IPS-15b (cell line): ENCODE measurements at regions not wholly inside any gene's neighbourhood (a gene's known extent, or its start where the extent isn't known, plus 50 kb on each side); places are given as distances from the start of the nearest gene placed in this dataset.

Experiments
- H3K27me3 ChIP-seq: one replicate; pipeline ENCODE4 v1.6.1; 2013; ENCODE audit warnings: low read length; ENCODE audit not compliant: control insufficient read depth, insufficient read depth
- H3K36me3 ChIP-seq: one replicate; pipeline ENCODE4 v1.6.1; 2013; ENCODE audit warnings: low read length; ENCODE audit not compliant: control insufficient read depth, insufficient read depth
- H3K4me1 ChIP-seq: one replicate; pipeline ENCODE4 v1.6.1; 2013; ENCODE audit warnings: mild to moderate bottlenecking, low read length; ENCODE audit not compliant: control insufficient read depth, insufficient read depth
- H3K4me3 ChIP-seq: one replicate; pipeline ENCODE4 v1.5.1; 2013; ENCODE audit warnings: low read depth, low read length
- H3K9ac ChIP-seq: one replicate; pipeline ENCODE4 v1.6.1; 2013; ENCODE audit warnings: low read depth, mild to moderate bottlenecking, low read length
- H3K9me3 ChIP-seq: one replicate; pipeline ENCODE4 v1.6.1; 2013; ENCODE audit warnings: mild to moderate bottlenecking, low read length; ENCODE audit not compliant: control insufficient read depth, insufficient read depth

DNA sequence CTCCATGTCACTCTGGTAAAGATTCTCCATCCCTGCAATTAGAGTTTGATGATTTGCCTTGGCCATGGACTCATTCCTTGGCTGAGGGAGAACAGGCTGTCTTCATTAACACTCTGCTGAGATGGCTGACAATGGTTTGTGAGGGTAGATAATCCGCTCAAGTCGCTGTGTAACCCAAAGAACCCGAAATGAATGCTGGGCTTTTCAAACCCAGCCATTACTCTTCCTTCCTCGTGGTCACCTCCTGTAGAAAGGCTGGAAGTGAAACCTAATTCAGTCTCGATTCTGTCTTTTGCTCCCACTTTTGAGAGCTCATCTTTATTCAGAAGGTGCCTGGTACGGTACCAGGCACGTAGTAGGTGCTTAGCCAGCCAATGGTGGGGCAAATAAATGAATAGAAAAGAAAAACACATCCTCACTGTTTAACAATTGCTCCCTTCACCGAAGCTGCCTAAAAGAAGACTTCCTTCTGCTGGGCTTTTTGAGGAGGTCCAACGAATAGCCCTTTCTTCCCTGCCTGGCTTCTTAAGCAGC, 190.2 kb downstream of the BCAS1 start:
- Histone ChIP-seq H3K9ac (no peak overlapping the region), H3K9me3 (no peaks in the 10 kb centered on the region), H3K36me3 (no peaks in the 10 kb centered on the region), H3K27me3 (no peaks in the 10 kb centered on the region), H3K4me3 (no peak overlapping the region), H3K4me1 (no peaks in the 10 kb centered on the region)

DNA sequence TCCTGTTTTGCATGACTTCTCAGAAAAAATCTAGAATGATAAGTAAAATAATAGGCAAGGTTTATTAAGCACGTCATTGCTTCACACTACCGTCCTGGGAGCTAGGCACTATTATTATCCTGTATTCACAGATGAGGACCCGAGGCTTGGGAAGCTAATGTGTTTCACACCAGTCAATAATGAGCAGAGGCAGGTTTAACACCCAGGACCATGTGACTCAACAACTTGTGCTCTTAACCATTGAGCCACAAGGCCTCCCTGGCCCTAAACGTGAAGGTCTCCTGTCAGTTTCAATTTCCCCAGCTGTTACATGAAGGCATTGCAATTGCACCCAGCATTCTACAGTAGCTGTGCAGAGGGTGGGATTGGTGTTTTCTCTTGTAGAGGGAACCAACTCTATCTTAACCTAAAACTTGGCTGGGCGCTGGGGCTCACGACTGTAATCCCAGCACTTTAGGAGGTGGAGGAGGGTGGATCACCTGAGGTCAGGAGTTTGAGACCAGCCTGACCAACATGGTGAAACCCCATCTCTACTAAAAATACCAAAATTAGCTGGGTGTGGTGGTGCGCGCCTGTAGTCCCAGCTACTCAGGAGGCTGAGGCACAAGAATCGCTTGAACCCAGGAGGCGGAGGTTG, 191.2 kb downstream of the BCAS1 start:
- H3K9me3 ChIP-seq, result no peaks in the 10 kb centered on the region
- H3K36me3 ChIP-seq, result no peaks in the 10 kb centered on the region
- H3K9ac ChIP-seq, result no peak overlapping the region
- H3K27me3 ChIP-seq, result no peaks in the 10 kb centered on the region
- H3K4me3 ChIP-seq, result no peak overlapping the region
- no peaks in the 10 kb centered on the region for H3K4me1 ChIP-seq

DNA sequence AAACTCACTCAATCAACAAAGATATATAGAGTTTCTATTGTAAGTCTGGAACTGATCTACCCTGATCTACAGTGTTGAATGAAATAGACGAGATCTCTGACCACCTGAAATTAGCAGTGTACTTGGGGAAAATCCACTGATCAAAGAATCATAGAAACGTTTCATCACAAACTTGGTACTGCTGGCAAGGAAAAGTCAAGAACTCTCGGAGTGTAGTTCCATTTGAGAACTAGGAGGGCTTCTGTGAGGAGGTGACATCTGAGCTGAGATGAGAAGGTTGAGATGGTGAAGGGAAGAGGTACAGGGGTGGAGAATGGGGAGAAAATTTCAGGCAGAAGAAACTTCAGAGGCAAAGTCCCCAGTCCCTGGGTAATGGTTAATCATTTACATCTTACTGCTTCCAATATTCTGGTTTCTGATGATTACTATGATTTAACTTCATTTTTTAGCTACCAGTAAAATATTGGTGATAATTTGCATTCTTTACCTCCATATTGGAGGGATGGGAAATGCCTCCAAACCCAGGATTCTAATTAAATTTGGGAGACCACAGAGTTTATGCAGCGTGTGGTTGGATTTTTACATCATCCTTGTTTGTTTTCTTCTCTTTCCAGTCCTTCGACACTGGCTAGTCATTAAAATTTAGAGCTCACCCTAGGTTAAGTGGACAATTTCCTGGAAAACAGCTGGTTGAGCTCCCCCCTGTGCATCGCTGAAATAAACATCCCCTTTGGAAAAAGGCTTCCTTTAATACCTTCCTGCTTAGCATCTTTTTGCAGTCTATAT, 191.9 kb downstream of the BCAS1 start:
- H3K36me3 ChIP-seq, result no peaks in the 10 kb centered on the region
- H3K4me3 ChIP-seq, result no peak overlapping the region
- H3K9ac ChIP-seq, result no peak overlapping the region
- H3K4me1 ChIP-seq, result no peaks in the 10 kb centered on the region
- no peaks in the 10 kb centered on the region for H3K9me3 ChIP-seq
- no peaks in the 10 kb centered on the region for H3K27me3 ChIP-seq

DNA sequence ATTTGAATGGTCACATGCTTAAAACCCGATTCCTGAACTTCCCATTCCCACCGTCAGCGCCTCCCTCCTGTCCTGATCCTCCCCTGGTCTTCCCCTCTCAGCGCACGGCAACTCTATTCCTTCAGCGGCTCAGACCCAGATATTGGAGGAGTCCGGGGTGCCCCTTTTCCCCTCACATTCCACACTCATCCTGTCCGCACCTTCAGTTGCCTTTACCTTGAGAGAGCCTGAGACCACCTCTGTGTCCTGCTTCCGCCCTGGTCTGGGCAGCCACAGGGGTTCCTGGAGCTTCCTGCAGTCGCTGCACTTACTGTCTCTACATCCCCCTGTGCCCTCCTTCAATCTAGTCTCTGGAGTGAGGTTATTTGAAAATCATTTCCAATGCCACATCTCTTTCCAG, 193.4 kb downstream of the BCAS1 start:
- Histone ChIP-seq H3K27me3 (no peaks in the 10 kb centered on the region), H3K36me3 (no peaks in the 10 kb centered on the region), H3K4me1 (peaks cover 7% of the 10 kb centered on the region)

DNA sequence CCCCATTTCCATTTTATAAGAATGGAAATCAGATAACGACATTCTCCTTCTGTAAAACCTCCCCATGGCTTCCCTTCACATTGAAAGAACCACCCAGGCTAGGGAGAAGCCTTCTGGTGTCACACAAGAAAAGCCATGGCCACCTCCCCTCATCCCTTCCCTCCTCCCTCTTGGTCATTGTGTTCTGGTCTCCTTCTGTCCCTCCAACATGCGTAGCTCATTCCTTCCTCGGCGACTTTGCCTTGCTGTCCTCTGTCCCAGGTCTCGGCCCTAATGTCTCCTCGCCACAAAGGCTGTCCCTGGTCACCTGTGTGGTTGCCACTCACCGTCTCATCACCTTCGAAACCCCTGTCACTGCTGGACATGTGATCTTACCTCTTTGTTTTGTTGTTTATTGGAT, 193.9 kb downstream of the BCAS1 start:
- no peak overlapping the region for H3K4me3 ChIP-seq
- no peaks in the 10 kb centered on the region for H3K36me3 ChIP-seq
- no peaks in the 10 kb centered on the region for H3K9me3 ChIP-seq
- H3K4me1 ChIP-seq, result peaks cover 11% of the 10 kb centered on the region
- no peaks in the 10 kb centered on the region for H3K27me3 ChIP-seq
- H3K9ac ChIP-seq, result no peak overlapping the region

More for the DNA sequence above, 193.4 kb downstream of the BCAS1 start:
- Histone ChIP-seq H3K9me3 (no peaks in the 10 kb centered on the region), H3K4me3 (no peak overlapping the region), H3K9ac (no peak overlapping the region)

DNA sequence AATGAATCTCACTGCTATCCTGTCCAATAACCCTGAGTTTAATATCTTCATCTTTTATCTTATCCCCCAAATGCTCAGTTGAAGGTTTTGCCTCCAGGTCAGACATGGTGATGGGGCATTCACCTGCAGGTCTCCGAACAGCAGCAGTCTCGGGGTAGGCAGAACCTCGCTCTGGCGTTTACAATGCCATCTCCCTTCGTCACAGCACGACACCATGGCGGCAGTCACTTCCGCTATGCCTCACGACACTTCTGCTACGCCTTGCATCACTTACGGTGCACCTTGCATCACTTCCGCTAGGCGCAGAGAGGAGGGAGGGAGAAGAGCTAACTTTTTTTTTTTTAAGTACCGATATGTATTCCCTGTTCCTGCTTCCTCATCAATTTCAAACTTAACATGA, 194.9 kb downstream of the BCAS1 start:
- no peaks in the 10 kb centered on the region for H3K9me3 ChIP-seq
- H3K27me3 ChIP-seq, result no peaks in the 10 kb centered on the region
- no peak overlapping the region for H3K4me3 ChIP-seq
- peaks cover 12% of the 10 kb centered on the region for H3K4me1 ChIP-seq
- no peaks in the 10 kb centered on the region for H3K36me3 ChIP-seq
- no peak overlapping the region for H3K9ac ChIP-seq

DNA sequence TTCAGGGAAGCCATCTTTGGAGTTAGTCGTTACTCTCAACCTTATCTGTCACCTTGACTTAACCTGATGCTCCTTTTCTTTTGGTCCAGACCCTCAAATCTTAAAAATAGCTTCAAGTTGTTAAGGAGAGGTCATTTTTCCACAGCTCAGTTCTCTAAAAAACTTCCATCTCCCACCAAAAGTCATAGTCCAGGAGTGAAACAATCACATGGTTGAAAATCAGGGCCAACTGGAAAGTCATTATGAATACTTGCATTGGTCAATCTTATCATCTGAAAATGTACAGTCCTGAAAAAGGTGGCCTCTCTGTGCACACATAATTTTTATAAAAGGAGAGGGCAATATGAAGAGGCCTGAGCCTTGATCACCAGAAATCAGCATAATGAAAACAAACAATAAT, 195.7 kb downstream of the BCAS1 start:
- Histone ChIP-seq H3K4me1 (peaks cover 18% of the 10 kb centered on the region), H3K9me3 (no peaks in the 10 kb centered on the region), H3K36me3 (no peaks in the 10 kb centered on the region), H3K9ac (no peak overlapping the region), H3K4me3 (no peak overlapping the region), H3K27me3 (no peaks in the 10 kb centered on the region)

DNA sequence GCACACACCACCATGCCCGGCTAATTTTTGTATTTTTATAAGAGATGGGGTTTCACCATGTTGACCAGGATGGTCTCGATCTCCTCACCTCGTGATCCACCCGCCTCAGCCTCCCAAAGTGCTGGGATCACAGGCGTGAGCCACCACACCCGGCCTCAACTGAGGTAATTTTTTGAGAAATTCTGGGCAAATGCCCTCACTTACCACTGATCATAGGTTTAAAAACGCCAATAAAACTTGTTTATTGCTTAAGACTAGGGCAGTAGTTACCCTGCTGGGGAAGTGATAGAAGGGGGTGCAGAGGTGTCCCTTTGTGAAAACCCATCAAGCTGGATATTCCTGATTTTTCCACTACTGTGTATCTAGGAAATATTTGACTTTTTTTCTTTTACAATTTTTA, 196.3 kb downstream of the BCAS1 start:
- H3K9me3 ChIP-seq, result no peaks in the 10 kb centered on the region
- H3K9ac ChIP-seq, result no peak overlapping the region
- no peak overlapping the region for H3K4me3 ChIP-seq
- H3K36me3 ChIP-seq, result no peaks in the 10 kb centered on the region
- H3K4me1 ChIP-seq, result peaks cover 18% of the 10 kb centered on the region
- no peaks in the 10 kb centered on the region for H3K27me3 ChIP-seq

DNA sequence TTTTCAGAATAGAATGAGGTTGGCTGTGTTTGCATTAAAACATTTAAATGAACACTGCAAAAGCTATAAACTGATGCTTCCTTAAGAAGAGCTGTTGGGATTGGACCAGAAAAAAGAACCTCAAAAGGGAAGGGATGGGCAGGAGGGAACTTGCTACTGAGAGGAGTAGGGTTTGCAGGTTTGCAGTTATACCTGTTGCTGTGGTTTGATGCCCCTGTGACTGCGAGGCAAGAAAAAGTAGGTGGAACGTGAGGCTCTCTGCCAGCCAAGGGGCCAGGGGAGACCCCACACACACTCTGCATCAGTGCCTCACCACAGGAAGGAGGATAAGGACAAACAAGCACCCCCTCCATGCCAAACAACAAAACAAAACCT, 197.2 kb downstream of the BCAS1 start:
- Histone ChIP-seq H3K27me3 (no peaks in the 10 kb centered on the region), H3K36me3 (no peaks in the 10 kb centered on the region), H3K4me1 (peaks cover 18% of the 10 kb centered on the region), H3K9me3 (no peaks in the 10 kb centered on the region), H3K9ac (no peak overlapping the region), H3K4me3 (no peak overlapping the region)

DNA sequence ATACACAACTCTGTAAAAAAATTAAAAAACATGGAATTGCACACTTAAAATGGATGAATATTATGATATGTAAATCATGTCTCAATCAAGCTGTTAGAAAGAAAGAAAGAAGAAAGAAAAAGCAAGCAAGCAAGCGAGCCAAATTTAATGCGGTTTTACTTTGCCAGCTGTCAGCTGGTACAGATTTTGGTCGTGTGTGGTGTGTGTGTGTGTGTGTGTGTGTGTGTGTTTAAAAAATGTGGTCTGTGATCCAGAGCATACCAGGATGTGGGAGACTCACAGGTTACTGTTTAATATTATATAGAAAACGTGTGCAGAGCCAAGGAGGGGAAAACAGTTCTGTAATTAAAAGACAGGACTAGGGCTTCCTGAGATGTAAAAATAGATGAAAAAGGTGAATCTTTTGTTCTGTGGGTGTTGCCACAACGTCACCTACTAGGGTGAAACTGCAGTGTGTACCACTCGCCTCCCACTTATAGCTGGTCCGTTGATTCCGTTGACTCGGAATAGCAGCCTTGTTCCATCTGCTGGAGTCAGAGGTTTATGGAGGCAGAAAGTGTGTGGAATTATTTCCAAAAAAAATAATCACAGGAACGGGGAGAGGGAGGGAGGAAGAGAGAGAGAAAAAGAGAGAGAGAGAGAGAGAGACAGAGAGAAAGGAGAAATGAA, 197.7 kb downstream of the BCAS1 start:
- Histone ChIP-seq H3K4me3 (no peak overlapping the region), H3K9ac (no peak overlapping the region), H3K4me1 (peaks cover 23% of the 10 kb centered on the region)

DNA sequence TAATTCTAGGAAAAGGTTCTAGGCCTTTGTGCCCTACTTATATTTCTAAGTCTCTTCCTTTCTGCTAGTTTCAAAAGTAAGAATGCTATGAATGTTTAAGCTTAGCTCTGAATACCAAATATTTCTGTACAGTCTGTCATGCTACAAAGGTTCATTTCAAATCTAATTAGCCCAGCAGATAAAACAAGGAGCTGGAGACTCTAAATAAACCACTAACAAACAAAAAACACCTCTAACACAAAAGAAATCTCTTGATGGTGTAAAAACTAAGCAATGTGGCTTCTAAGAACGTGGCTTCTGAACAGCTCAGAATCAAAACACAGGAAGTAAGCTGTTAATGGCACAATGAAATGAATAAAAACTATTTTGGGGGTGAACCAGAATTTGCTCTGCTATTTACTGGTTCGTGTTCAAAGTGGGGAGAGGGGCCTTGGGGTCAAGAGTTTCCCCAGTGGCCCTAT, 198.3 kb downstream of the BCAS1 start:
- H3K4me1 ChIP-seq, result peaks cover 27% of the 10 kb centered on the region
- H3K27me3 ChIP-seq, result no peaks in the 10 kb centered on the region
- peak overlapping the region; percentile 13 for H3K9ac ChIP-seq
- no peaks in the 10 kb centered on the region for H3K36me3 ChIP-seq
- H3K9me3 ChIP-seq, result no peaks in the 10 kb centered on the region
- no peak overlapping the region for H3K4me3 ChIP-seq

More for the DNA sequence above, 197.7 kb downstream of the BCAS1 start:
- no peaks in the 10 kb centered on the region for H3K27me3 ChIP-seq
- no peaks in the 10 kb centered on the region for H3K9me3 ChIP-seq
- no peaks in the 10 kb centered on the region for H3K36me3 ChIP-seq
